GM23338 (cell line): ENCODE measurements at regions not wholly inside any gene's neighbourhood (a gene's known extent, or its start where the extent isn't known, plus 50 kb on each side); places are given as distances from the start of the nearest gene placed in this dataset.

Experiments
- CREB1 ChIP-seq: fragments of 250-450 bp; sonication (Bioruptor Pico); IDR thresholded peaks from 2 replicates; pipeline ENCODE4 v1.5.0; 2020; ENCODE audit warnings: low read depth, mild to moderate bottlenecking, moderate library complexity
- CTCF ChIP-seq, 2 experiments: fragments of 200-600 bp in 1 of 2; sonication (generic) in 1 of 2; conservative IDR thresholded peaks; 2 replicates each; pipeline versions ENCODE4 v1.5.1 to v1.6.1; 2016 to 2017; ENCODE audit warnings: antibody characterized with exemption in 2 of 2, low read depth in 2 of 2, mild to moderate bottlenecking in 2 of 2, moderate library complexity in 1 of 2
- ETS1 ChIP-seq: IDR thresholded peaks from 2 replicates; pipeline ENCODE4 v1.6.1; 2016; ENCODE audit warnings: antibody characterized with exemption
- EZH2 ChIP-seq: fragments of 200-600 bp; sonication (generic); IDR thresholded peaks from one replicate; pipeline ENCODE4 v1.8.0; 2017; ENCODE audit warnings: antibody characterized with exemption, mild to moderate bottlenecking, low read depth; ENCODE audit not compliant: unreplicated experiment
- EZH2phosphoT487 ChIP-seq: fragments of 200-600 bp; sonication (generic); IDR thresholded peaks from one replicate; pipeline ENCODE4 v1.8.1; 2018; ENCODE audit warnings: antibody characterized with exemption; ENCODE audit not compliant: unreplicated experiment
- JUNB ChIP-seq: IDR thresholded peaks from one replicate; pipeline ENCODE4 v1.6.1; 2016; ENCODE audit warnings: antibody characterized with exemption; ENCODE audit not compliant: unreplicated experiment
- NANOG ChIP-seq: IDR thresholded peaks from 2 replicates; pipeline ENCODE4 v1.6.1; 2016; ENCODE audit warnings: antibody characterized with exemption, borderline replicate concordance
- POLR2AphosphoS5 ChIP-seq: IDR thresholded peaks from 2 replicates; pipeline ENCODE4 v1.6.1; 2016; ENCODE audit warnings: antibody characterized with exemption, low read depth
- REST ChIP-seq: IDR thresholded peaks from one replicate; pipeline ENCODE4 v1.6.1; 2018; ENCODE audit warnings: antibody characterized with exemption; ENCODE audit not compliant: unreplicated experiment
- ZNF114 ChIP-seq: fragments of 250-450 bp; sonication (Bioruptor Pico); IDR thresholded peaks from 2 replicates; pipeline ENCODE4 v1.5.0; 2020; ENCODE audit warnings: mild to moderate bottlenecking, moderate library complexity
- ZNF462 ChIP-seq: fragments of 250-450 bp; sonication (Bioruptor Pico); IDR thresholded peaks from 2 replicates; pipeline ENCODE4 v1.5.0; 2020; ENCODE audit warnings: mild to moderate bottlenecking, moderate library complexity

- no peak for TF ChIP-seq POLR2AphosphoS5
- no peak for TF ChIP-seq CTCF (conservative IDR thresholded peaks at IDR 0.05; ENCODE audit: low read depth in 2 of 2)
- TF ChIP-seq REST, result no peak
- no peak for TF ChIP-seq EZH2phosphoT487
- no peak for TF ChIP-seq EZH2
- TF ChIP-seq ZNF114, result no peak
- TF ChIP-seq CREB1, result no peak
- TF ChIP-seq ETS1, result no peak
- TF ChIP-seq ZNF462 (CRISPR knock-in tag), result no peak
- no peak for TF ChIP-seq JUNB
- no peak for TF ChIP-seq NANOG
These were observed 76.5 kb upstream of the GNG12 start for GRCh38 chr1:67909776-67910175.
